ENCODE measurements at regions not wholly inside any gene's neighbourhood (a gene's known extent, or its start where the extent isn't known, plus 50 kb on each side); places are given as distances from the start of the nearest gene placed in this dataset.

DNA sequence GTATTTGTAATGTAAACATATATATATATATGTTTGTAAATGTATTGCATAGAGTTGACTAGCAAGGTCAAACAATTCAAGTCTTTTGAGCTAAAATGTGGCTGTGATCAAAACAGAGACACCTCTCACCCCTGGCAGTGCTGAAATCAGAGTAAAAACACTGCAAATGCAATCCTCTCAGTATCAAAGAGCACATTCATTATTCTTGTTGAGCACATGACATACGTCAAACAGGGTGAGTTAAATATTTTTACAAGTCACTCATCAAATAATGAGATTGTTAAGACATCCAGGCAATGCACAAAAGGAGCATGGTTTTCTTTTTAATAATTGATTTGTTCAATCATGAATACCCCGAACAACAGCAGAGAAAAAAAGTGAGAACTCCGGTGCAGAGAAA is 114.1 kb upstream of the KCNIP4 start:
- TF ChIP-seq, protein P1, sequence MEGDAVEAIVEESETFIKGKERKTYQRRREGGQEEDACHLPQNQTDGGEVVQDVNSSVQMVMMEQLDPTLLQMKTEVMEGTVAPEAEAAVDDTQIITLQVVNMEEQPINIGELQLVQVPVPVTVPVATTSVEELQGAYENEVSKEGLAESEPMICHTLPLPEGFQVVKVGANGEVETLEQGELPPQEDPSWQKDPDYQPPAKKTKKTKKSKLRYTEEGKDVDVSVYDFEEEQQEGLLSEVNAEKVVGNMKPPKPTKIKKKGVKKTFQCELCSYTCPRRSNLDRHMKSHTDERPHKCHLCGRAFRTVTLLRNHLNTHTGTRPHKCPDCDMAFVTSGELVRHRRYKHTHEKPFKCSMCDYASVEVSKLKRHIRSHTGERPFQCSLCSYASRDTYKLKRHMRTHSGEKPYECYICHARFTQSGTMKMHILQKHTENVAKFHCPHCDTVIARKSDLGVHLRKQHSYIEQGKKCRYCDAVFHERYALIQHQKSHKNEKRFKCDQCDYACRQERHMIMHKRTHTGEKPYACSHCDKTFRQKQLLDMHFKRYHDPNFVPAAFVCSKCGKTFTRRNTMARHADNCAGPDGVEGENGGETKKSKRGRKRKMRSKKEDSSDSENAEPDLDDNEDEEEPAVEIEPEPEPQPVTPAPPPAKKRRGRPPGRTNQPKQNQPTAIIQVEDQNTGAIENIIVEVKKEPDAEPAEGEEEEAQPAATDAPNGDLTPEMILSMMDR (IDR thresholded peaks at IDR 0.05; ENCODE audit: low read length): no peak
- TF ChIP-seq EZH2 (IDR thresholded peaks at IDR 0.05; ENCODE audit: borderline replicate concordance, low read length): no peak
